SK-N-SH (cell line): ENCODE measurements at regions not wholly inside any gene's neighbourhood (a gene's known extent, or its start where the extent isn't known, plus 50 kb on each side); places are given as distances from the start of the nearest gene placed in this dataset.

Source experiments
- EP300 ChIP-seq, 2 experiments: IDR thresholded peaks; 2 replicates each; pipeline versions ENCODE4 v1.4.0 to v1.6.1; 2012; ENCODE audit warnings: borderline replicate concordance in 1 of 2, low read depth in 1 of 2, low read length in 1 of 2
- EZH2phosphoT487 ChIP-seq: fragments of 200-600 bp; sonication (generic); IDR thresholded peaks from 2 replicates; pipeline ENCODE4 v1.6.1; 2017; ENCODE audit warnings: low read depth, mixed run types, mild to moderate bottlenecking, antibody characterized with exemption, moderate library complexity, borderline replicate concordance
- RFX5 ChIP-seq: IDR thresholded peaks from 2 replicates; pipeline ENCODE4 v1.6.1; 2012; ENCODE audit warnings: mild to moderate bottlenecking, improper control_type of control experiment, low read length

GRCh38 chr5:82917584-82917983, 159.6 kb downstream of the TMEM167A start:
- TF ChIP-seq RFX5 (no peak), EP300 (IDR thresholded peaks at IDR 0.05; ENCODE audit: borderline replicate concordance in 1 of 2, low read depth in 1 of 2, low read length in 1 of 2) (no peak), EZH2phosphoT487 (no peak)
